SJCRH30 (cell line): ENCODE measurements at regions not wholly inside any gene's neighbourhood (a gene's known extent, or its start where the extent isn't known, plus 50 kb on each side); places are given as distances from the start of the nearest gene placed in this dataset.

Source experiments
- DNase-seq, 2 experiments: peaks; one replicate each; pipeline ENCODE4 v3.0.0-alpha.2; 2015 to 2020
- H3K27ac ChIP-seq: fragments of 250-450 bp; sonication (Bioruptor Pico); 2 replicates; pipeline ENCODE4 v1.5.1; 2020; ENCODE audit warnings: mild to moderate bottlenecking, moderate library complexity
- H3K27me3 ChIP-seq: fragments of 250-450 bp; sonication (Bioruptor Pico); 2 replicates; pipeline ENCODE4 v1.5.1; 2020; ENCODE audit warnings: mild to moderate bottlenecking, moderate library complexity
- H3K36me3 ChIP-seq: fragments of 250-450 bp; sonication (Bioruptor Pico); 2 replicates; pipeline ENCODE4 v1.5.1; 2020; ENCODE audit warnings: mild to moderate bottlenecking, moderate library complexity
- H3K4me1 ChIP-seq: fragments of 250-450 bp; sonication (Bioruptor Pico); 2 replicates; pipeline ENCODE4 v1.5.1; 2020; ENCODE audit warnings: mild to moderate bottlenecking, moderate library complexity
- H3K4me3 ChIP-seq: fragments of 250-450 bp; sonication (Bioruptor Pico); 2 replicates; pipeline ENCODE4 v1.5.1; 2020; ENCODE audit warnings: mild to moderate bottlenecking, moderate library complexity
- H3K9me3 ChIP-seq: fragments of 250-450 bp; sonication (Bioruptor Pico); replicated peaks from 2 replicates; pipeline ENCODE4 v1.5.1; 2020; ENCODE audit warnings: mild to moderate bottlenecking, moderate library complexity

DNA sequence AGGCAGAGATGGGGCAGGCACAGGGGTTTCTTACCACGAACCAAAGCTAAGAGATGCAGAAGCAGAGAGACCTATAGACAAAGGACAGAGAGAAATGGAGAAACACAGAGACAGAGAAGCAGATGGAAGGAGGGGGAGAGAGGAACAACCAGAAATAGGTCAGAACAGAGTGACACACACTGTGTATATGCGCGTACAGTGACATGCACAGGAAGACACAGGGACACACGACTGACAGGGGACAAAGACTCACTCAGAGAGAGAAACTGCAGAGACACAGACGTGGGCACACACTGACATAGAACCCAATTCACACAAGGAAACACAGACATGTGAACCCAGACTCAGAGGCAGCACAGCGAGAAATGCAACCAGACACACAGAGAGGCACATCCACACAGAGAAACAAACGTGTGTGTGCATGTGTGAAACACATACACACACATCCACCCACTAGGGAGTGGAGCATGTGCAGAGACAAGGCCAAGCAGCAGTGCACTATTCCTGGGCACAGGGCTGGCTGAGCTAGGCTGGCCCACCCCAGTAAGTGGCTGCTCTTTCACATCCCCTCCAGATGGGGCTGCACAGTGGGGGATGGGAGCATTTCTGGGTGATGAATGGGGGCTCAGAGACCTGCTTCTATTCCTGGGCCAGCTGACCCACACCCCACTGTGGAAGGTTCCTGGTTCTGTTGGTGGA lies 123.4 kb upstream of the CSF3R start:
- Histone ChIP-seq H3K4me3 (no peak overlapping the region), H3K27ac (no peak overlapping the region), H3K27me3 (no peaks in the 10 kb centered on the region), H3K36me3 (no peaks in the 10 kb centered on the region), H3K4me1 (no peaks in the 10 kb centered on the region), H3K9me3 (no peaks in the 10 kb centered on the region)
- no peak for DNase-seq

DNA sequence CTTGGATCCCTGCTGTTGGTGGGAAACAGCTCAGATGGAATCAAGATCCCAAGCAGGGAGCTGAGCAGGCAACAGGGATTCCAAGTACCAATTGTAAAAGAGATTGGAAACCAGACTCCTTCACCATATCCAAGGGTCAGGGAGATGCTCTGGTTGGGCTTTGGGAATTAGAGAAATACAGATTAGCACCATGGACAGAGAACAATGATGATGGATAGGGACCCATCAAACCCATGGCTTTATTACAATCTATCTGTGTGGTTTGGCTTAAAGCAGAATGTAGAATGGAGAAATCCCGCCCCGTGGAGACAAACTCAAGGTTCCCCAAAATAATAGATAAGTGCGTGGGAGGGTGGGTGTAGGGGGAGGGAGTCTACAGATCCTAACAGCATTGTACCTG lies 120.7 kb upstream of the CSF3R start:
- Histone ChIP-seq H3K9me3 (no peaks in the 10 kb centered on the region), H3K4me3 (no peak overlapping the region), H3K36me3 (no peaks in the 10 kb centered on the region), H3K27me3 (peaks cover 8% of the 10 kb centered on the region; the same call in 1 of the 2 replicates), H3K27ac (no peak overlapping the region), H3K4me1 (no peaks in the 10 kb centered on the region)
- peak in 1 of 2 experiments; percentile 20 for DNase-seq

DNA sequence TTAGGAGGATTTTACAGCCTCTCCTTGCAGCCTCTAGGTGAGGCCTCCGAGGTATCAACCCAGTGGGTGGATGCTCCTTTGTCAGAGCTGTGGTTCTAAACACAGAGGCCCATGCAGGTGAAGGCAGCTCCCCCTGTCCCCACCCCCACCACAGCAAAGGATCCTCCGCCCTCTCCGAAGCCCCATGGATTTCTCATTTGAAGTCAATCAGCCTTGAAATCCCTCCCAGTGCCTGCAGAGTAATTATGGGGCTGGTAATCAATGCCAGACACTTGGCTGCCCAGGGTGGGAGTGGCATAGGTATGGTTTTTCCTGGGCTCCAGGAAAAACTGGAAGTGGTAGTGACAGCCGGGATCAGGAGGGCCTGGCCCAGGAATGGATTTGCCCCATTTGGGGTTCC lies 119.5 kb upstream of the CSF3R start:
- DNase-seq: no peak

DNA sequence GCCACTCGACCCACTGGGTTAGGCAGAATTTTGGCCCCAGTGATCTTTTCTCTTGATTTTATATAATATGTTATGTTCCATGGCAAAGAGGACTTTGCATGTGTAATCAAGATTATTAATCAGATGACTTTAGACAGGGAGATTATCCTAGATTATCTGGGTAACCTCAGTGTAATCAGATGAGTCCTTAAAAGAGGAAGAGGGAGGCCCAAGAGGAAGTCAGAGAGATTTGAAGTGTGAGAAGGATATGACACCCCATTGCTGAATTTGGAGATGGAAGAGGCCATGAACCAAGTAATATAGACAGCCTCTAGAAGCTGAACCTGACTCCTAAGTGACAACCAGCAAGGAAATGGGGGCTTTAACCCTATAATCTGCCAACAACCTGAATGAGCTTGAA lies 117.1 kb upstream of the CSF3R start:
- no peak overlapping the region for H3K27ac ChIP-seq
- no peak overlapping the region for H3K4me3 ChIP-seq
- H3K27me3 ChIP-seq: peaks cover 21% of the 10 kb centered on the region
- H3K9me3 ChIP-seq: no peaks in the 10 kb centered on the region
- H3K36me3 ChIP-seq: no peaks in the 10 kb centered on the region
- H3K4me1 ChIP-seq: no peaks in the 10 kb centered on the region
- no peak for DNase-seq

More for the DNA sequence above, 119.5 kb upstream of the CSF3R start:
- H3K36me3 ChIP-seq: no peaks in the 10 kb centered on the region
- no peak overlapping the region for H3K4me3 ChIP-seq
- H3K9me3 ChIP-seq: no peaks in the 10 kb centered on the region
- no peak overlapping the region for H3K27ac ChIP-seq
- H3K4me1 ChIP-seq: no peaks in the 10 kb centered on the region
- peaks cover 8% of the 10 kb centered on the region; the same call in 1 of the 2 replicates for H3K27me3 ChIP-seq

DNA sequence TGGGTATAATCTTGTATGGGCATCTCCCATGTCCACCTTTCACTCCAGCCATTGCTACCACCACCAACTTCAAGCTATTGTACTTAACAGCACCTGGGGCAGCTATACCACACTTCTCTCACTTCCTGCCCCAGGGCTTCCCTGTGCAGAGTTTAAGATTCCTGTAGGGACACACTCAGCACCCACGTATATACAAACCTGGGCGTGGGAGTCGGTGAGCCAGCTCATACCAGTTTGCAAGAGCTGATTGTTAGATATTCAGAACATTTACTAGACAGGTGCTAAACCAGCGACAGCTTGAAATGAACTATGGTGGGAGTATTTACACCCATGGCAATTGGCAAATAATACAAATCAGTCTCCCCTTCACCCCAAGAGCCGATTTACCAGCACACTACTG lies 114.8 kb upstream of the CSF3R start:
- H3K9me3 ChIP-seq: no peaks in the 10 kb centered on the region
- no peaks in the 10 kb centered on the region for H3K4me1 ChIP-seq
- no peak for DNase-seq
- no peak overlapping the region for H3K4me3 ChIP-seq
- H3K27ac ChIP-seq: no peak overlapping the region
- no peaks in the 10 kb centered on the region for H3K36me3 ChIP-seq
- peaks cover 30% of the 10 kb centered on the region for H3K27me3 ChIP-seq

DNA sequence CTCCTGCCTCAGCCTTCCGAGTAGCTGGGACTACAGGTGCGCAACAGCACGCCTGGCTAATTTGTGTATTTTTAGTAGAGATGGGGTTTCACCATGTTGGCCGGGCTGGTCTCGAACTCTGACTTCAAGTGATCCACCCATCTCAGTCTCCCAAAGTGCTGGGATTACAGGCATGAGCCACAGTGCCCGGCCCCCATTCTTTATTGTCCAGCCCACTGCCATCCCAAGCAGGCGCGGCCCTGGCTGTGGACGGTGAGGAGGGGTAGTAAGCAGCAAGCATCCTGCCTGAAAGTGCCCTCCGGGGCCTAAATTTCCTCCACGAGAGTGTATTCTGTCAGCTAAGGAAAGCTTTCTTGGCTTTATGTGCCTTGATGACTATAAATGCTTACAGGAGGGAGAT lies 113.2 kb upstream of the CSF3R start:
- Histone ChIP-seq H3K27me3 (peaks cover 40% of the 10 kb centered on the region), H3K4me3 (no peak overlapping the region), H3K9me3 (no peaks in the 10 kb centered on the region), H3K27ac (no peak overlapping the region), H3K4me1 (no peaks in the 10 kb centered on the region), H3K36me3 (no peaks in the 10 kb centered on the region)
- DNase-seq: no peak

DNA sequence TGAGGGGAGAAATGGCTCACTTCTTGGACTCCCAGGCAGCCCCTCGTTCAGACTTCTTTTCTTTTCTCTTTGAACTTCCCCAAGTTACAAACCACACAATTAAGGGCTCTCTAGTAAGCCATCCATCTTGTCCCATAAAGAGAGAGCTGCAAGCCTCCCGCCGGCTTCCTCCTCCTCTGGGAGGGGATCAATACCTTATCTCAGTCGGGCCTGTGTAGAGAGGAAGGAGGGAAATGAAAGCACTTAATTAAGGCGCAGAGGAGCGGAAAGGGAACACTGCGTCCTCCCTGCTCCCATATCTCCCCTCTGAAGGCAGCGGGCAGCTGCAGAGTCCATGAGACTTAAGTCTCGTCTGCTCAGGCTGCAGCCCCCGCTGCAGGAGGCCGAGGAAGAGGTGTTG lies 112.6 kb upstream of the CSF3R start:
- Histone ChIP-seq H3K27me3 (peaks cover 46% of the 10 kb centered on the region), H3K27ac (no peak overlapping the region), H3K9me3 (no peaks in the 10 kb centered on the region), H3K4me1 (no peaks in the 10 kb centered on the region), H3K4me3 (no peak overlapping the region), H3K36me3 (no peaks in the 10 kb centered on the region)
- no peak for DNase-seq

DNA sequence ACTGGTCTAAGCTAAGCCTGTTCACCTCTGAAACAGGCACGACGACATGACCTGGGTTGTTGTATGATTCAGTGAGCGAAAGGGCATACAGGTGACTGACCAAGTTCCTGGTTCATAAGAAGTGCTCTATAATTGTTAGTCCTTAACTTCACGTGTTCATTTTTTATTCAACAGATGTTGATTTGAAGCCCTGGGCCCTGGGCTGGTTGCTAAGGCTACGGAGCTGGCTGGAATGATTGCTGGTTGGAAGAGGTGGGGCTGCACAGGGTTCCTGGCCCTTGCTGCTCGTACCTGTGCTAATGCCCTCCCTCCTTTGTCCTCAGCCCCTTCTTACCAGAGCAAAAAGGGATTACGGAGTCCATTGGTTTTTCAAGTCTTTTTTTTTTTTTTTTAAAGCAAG lies 111.3 kb upstream of the CSF3R start:
- no peak for DNase-seq
- Histone ChIP-seq H3K4me1 (no peaks in the 10 kb centered on the region), H3K27ac (no peak overlapping the region), H3K9me3 (no peaks in the 10 kb centered on the region), H3K27me3 (peaks cover 50% of the 10 kb centered on the region), H3K36me3 (no peaks in the 10 kb centered on the region), H3K4me3 (no peak overlapping the region)

DNA sequence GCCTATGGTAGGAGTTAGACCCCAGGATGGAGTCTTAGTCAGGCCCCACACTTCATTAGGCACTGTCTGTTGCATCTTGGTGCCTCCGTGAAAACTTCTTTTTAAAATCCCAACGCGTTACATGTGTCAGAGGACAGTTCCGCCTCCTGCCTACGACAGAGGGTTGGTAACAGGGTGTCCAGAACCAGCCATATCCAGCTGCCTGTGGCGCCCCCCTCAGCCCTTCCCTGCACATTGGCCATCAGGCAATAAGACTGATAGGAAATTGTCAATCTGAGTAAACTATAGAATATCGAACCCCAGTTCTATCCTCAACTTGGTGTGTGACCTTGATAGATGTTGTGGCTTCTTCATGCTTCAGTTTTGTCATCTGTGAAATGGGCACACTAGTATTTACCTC lies 108.6 kb upstream of the CSF3R start:
- Histone ChIP-seq H3K4me3 (no peak overlapping the region), H3K36me3 (no peaks in the 10 kb centered on the region), H3K4me1 (no peaks in the 10 kb centered on the region), H3K27me3 (peaks cover 55% of the 10 kb centered on the region), H3K9me3 (no peaks in the 10 kb centered on the region), H3K27ac (no peak overlapping the region)
- DNase-seq: no peak

DNA sequence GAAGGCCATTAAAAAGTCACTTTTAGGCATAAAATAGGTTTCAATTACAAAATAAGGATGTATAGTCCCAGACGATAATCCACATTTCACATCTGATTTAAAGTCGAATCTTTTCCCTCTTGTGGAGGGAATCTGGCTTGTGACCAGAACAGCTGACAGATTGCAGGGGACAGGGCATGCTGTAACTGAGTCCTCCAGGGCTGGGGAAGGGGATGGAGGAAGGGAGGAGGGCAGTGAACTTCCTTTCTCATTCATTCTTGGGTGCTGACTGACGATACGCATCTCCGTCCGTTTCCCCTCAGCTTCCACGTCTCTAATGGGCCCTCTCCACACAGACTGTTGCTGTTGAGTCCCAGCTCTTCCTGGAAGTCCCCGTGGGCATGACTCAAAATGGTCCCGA lies 108.1 kb upstream of the CSF3R start:
- Histone ChIP-seq H3K4me3 (no peak overlapping the region), H3K27me3 (peaks cover 54% of the 10 kb centered on the region; the same call in 1 of the 2 replicates), H3K4me1 (no peaks in the 10 kb centered on the region), H3K9me3 (no peaks in the 10 kb centered on the region), H3K27ac (no peak overlapping the region), H3K36me3 (no peaks in the 10 kb centered on the region)
- DNase-seq: no peak

DNA sequence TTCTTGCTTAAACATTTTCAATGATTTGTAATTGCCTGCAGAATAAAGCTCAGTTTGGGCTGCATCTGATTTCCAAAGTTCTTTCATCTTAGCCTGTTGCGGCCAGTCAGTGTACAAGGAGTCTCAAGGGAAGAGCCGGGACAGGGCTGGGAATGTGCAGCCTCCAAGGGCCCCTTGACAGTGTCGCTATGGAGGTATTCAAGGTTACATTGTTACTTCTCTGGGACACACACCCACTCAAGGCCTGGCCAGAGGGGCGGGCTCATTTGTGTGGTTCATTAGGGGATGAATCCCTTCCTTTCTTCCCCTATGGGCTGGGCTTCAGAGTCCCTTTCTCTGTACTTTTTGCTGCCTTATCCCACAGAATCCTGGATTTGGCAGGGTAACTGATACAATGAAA lies 107.6 kb upstream of the CSF3R start:
- Histone ChIP-seq H3K27ac (no peak overlapping the region), H3K27me3 (peaks cover 58% of the 10 kb centered on the region; the same call in 1 of the 2 replicates)

DNA sequence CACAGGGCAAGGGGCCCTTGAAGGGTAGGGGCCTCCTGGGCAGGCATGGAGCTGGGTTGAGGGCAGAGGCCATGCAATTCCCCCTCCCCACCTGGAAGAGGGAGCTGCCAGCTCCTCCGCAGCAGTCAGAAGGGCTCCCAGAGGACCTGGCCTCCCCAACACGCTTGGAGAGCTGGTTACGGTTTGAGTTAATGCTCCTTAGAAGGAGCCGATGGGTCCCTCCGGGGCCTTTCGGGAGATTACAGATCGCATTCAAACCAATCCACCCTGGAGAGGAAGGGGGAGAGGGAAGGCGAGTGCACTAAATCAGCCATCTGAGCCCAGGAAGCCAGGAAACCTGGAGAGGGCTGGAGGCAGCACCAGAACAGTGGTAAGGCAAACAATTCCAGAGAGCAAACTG lies 106.3 kb upstream of the CSF3R start:
- no peaks in the 10 kb centered on the region for H3K9me3 ChIP-seq
- DNase-seq: no peak
- H3K4me1 ChIP-seq: no peaks in the 10 kb centered on the region
- H3K27me3 ChIP-seq: peaks cover 59% of the 10 kb centered on the region
- H3K27ac ChIP-seq: no peak overlapping the region
- no peaks in the 10 kb centered on the region for H3K36me3 ChIP-seq
- no peak overlapping the region for H3K4me3 ChIP-seq

More for the DNA sequence above, 107.6 kb upstream of the CSF3R start:
- no peak for DNase-seq
- H3K4me3 ChIP-seq: no peak overlapping the region
- no peaks in the 10 kb centered on the region for H3K9me3 ChIP-seq
- H3K36me3 ChIP-seq: no peaks in the 10 kb centered on the region
- no peaks in the 10 kb centered on the region for H3K4me1 ChIP-seq

DNA sequence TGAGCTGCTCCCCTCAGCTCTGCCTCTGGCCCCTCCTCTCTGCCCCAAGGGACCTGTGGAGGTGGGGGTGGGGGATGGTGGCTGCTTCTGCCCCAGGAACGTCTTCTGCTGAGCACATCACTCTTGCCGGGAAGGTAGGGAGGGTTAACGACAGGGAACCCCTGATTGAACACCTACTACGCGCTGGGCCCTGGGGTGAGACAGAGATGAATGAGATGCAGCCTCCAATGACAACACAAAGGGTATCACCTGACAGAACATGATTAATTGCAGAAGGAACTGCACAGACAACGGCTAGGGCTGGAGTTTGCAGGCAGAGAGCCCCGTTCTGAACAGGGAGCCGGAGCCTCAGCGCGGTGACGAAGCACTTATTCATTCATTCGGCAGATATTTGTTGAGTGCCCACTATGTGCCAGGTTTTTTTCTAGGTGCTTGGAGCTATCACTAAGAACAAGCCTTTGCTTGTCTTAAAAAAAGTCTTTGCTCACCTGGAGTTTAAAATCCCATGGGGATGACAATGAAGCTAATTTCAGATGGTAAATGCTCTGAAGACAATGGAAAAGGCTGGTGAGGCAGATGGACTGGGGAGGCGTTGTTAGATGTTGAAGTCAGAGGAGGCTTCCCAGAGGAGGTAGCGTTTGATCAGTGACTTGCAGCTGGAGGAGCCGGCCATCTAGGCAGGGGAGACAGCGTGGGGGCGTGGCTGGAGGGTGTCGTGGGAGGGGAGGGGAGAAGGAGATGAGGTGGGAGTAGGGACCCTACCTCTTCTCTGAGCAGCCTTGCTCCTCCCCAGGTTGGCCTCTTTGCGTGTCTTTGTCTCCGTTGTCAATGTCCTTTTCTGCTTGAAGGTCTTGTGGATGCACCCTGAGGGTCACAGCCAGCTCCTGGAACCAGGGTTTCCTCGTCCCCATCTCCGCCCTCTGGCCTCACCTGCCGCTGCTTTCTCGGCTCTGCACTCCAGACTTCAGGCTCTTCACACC lies 103.1 kb upstream of the CSF3R start:
- DNase-seq: no peak
- Histone ChIP-seq H3K27me3 (peaks cover 48% of the 10 kb centered on the region), H3K4me1 (no peaks in the 10 kb centered on the region), H3K27ac (no peak overlapping the region), H3K36me3 (no peaks in the 10 kb centered on the region), H3K4me3 (no peak overlapping the region), H3K9me3 (no peaks in the 10 kb centered on the region)

DNA sequence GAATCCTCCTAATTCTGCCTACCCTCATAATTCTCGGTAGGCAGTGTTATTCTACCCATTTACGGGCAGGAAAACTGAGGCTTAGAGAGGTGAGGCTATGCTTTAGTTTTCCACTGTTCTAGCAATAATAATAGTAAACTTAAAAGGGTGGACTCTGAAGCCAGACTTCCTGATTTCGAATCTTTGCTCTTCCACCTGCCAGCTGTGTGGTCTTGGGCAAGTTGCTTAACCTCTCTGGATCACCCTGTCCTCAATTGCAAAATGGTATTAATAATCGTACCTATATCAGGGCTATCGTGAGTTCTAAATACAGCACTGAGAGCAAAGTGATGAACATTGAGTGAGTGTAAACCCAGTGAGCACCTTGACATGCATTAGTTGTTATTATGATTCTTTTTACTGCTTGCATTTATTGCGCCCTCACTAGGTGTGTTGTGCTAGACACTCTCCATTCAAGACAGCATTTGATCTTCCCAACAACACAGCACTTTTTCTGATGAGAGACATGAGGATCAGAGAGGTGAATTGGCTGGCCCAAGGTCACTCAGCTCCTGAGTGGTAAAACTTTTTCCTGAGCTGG lies 102.3 kb upstream of the CSF3R start:
- H3K9me3 ChIP-seq: no peaks in the 10 kb centered on the region
- H3K36me3 ChIP-seq: no peaks in the 10 kb centered on the region
- no peak overlapping the region for H3K4me3 ChIP-seq
- H3K4me1 ChIP-seq: no peaks in the 10 kb centered on the region
- DNase-seq: no peak
- H3K27me3 ChIP-seq: peaks cover 41% of the 10 kb centered on the region
- H3K27ac ChIP-seq: no peak overlapping the region
